Effector memory CD8-positive, alpha-beta T cell (primary cell): ENCODE measurements at regions not wholly inside any gene's neighbourhood (a gene's known extent, or its start where the extent isn't known, plus 50 kb on each side); places are given as distances from the start of the nearest gene placed in this dataset.
"Not testable (repeated sequence)": the region's sequence is repeated elsewhere in the genome, so short reads cannot be mapped to it uniquely, and the experiment has no call there.

Experiments
- ATAC-seq: fragments of 150-1000 bp; cut with Tn5 transposase; replicated peaks from 2 replicates; pipeline ENCODE4 v1.10.0; 2021; ENCODE audit warnings: mild to moderate bottlenecking, moderate library complexity
- DNase-seq, 3 experiments: peaks; one replicate each; pipeline ENCODE4 v3.0.0; 2021
- H3K27ac Mint-ChIP-seq, 2 donors: one replicate each; pipeline ENCODE4 v1.8.0; 2022; ENCODE audit warnings: mild to moderate bottlenecking in 2 of 2, mixed read lengths in 2 of 2, moderate library complexity in 2 of 2
- H3K27me3 Mint-ChIP-seq, 2 donors: one replicate each; pipeline ENCODE4 v1.8.0; 2022; ENCODE audit warnings: mixed read lengths in 2 of 2
- H3K36me3 Mint-ChIP-seq: one replicate; pipeline ENCODE4 v1.8.0; 2022; ENCODE audit warnings: mild to moderate bottlenecking, moderate library complexity, mixed read lengths; ENCODE audit not compliant: insufficient read depth
- H3K4me1 Mint-ChIP-seq, 2 donors: one replicate each; pipeline ENCODE4 v1.8.0; 2022; ENCODE audit warnings: low read depth in 2 of 2, mixed read lengths in 2 of 2
- H3K4me3 Mint-ChIP-seq, 2 donors: one replicate each; pipeline ENCODE4 v1.8.0; 2022; ENCODE audit warnings: mild to moderate bottlenecking in 2 of 2, mixed read lengths in 2 of 2, moderate library complexity in 2 of 2
- H3K9me3 Mint-ChIP-seq, 2 donors: one replicate each; pipeline ENCODE4 v1.8.0; 2022; ENCODE audit warnings: mixed read lengths in 2 of 2

GRCh38 chr9:41266000-41266399, 76.9 kb upstream of the ZNG1F start:
- not testable (repeated sequence) for H3K4me3 Mint-ChIP-seq, H3K9me3 Mint-ChIP-seq, H3K4me1 Mint-ChIP-seq, H3K27ac Mint-ChIP-seq, DNase-seq, H3K36me3 Mint-ChIP-seq, ATAC-seq, H3K27me3 Mint-ChIP-seq

- not testable (repeated sequence) for H3K4me1 Mint-ChIP-seq, ATAC-seq
These were observed 62.9 kb upstream of the ZNG1F start for GRCh38 chr9:41251973-41252372.

GRCh38 chr9:41251101-41251500, 62.0 kb upstream of the ZNG1F start:
- not testable (repeated sequence) for H3K27ac Mint-ChIP-seq, H3K4me1 Mint-ChIP-seq, DNase-seq, H3K36me3 Mint-ChIP-seq, H3K27me3 Mint-ChIP-seq, H3K9me3 Mint-ChIP-seq, ATAC-seq, H3K4me3 Mint-ChIP-seq

More at GRCh38 chr9:41251973-41252372, 62.9 kb upstream of the ZNG1F start:
- H3K27ac Mint-ChIP-seq, H3K9me3 Mint-ChIP-seq, H3K36me3 Mint-ChIP-seq, H3K4me3 Mint-ChIP-seq, H3K27me3 Mint-ChIP-seq, DNase-seq: not testable (repeated sequence)

GRCh38 chr9:41246702-41247101, 57.6 kb upstream of the ZNG1F start:
- H3K9me3 Mint-ChIP-seq, H3K4me3 Mint-ChIP-seq, H3K27me3 Mint-ChIP-seq, H3K4me1 Mint-ChIP-seq, H3K27ac Mint-ChIP-seq, DNase-seq, H3K36me3 Mint-ChIP-seq, ATAC-seq: not testable (repeated sequence)
